Natural killer cell (primary cell): ENCODE measurements at regions not wholly inside any gene's neighbourhood (a gene's known extent, or its start where the extent isn't known, plus 50 kb on each side); places are given as distances from the start of the nearest gene placed in this dataset.

Source experiments
- ATAC-seq, 3 donors: fragments of 150-1000 bp in 2 of 3; fragments of 200-7000 bp in 1 of 3; cut with Tn5 transposase; 1 replicate in 1 of 3; 2 replicates in 2 of 3; pipeline ENCODE4 v1.10.0; 2021; ENCODE audit warnings: mild to moderate bottlenecking in 2 of 3, moderate library complexity in 2 of 3
- DNase-seq, 2 donors: peaks; one replicate each; pipeline versions ENCODE4 v3.0.0 to v3.0.0-alpha.2; 2013 to 2021; ENCODE audit warnings: mixed read lengths in 1 of 2
- H3K27ac ChIP-seq: one replicate; pipeline ENCODE4 v1.5.1; 2013; ENCODE audit warnings: mild to moderate bottlenecking, low read length
- H3K27me3 ChIP-seq: one replicate; pipeline ENCODE4 v1.6.1; 2013; ENCODE audit warnings: low read length; ENCODE audit not compliant: control insufficient read depth, insufficient read depth
- H3K36me3 ChIP-seq: one replicate; pipeline ENCODE4 v1.6.1; 2013; ENCODE audit warnings: low read length; ENCODE audit not compliant: control insufficient read depth, insufficient read depth
- H3K4me1 ChIP-seq: one replicate; pipeline ENCODE4 v1.6.1; 2013; ENCODE audit warnings: low read length; ENCODE audit not compliant: control insufficient read depth, insufficient read depth
- H3K4me3 ChIP-seq: one replicate; pipeline ENCODE4 v1.5.1; 2013; ENCODE audit warnings: low read length
- H3K9me3 ChIP-seq: one replicate; pipeline ENCODE4 v1.6.1; 2013; ENCODE audit warnings: low read length; ENCODE audit not compliant: control insufficient read depth, insufficient read depth
- H3K27ac Mint-ChIP-seq, 2 donors: one replicate each; pipeline ENCODE4 v1.8.0; 2022; ENCODE audit warnings: mild to moderate bottlenecking in 2 of 2, mixed read lengths in 2 of 2, moderate library complexity in 1 of 2
- H3K27me3 Mint-ChIP-seq, 2 donors: one replicate each; pipeline ENCODE4 v1.8.0; 2022; ENCODE audit warnings: low read depth in 2 of 2, mixed read lengths in 2 of 2
- H3K36me3 Mint-ChIP-seq: one replicate; pipeline ENCODE4 v1.8.0; 2022; ENCODE audit warnings: mixed read lengths
- H3K4me1 Mint-ChIP-seq, 2 donors: one replicate each; pipeline ENCODE4 v1.8.0; 2022; ENCODE audit warnings: mixed read lengths in 2 of 2
- H3K4me3 Mint-ChIP-seq: one replicate; pipeline ENCODE4 v1.8.0; 2022; ENCODE audit warnings: mild to moderate bottlenecking, moderate library complexity, mixed read lengths
- H3K9me3 Mint-ChIP-seq, 2 donors: one replicate each; pipeline ENCODE4 v1.8.0; 2022; ENCODE audit warnings: mixed read lengths in 2 of 2
- WGBS: methylation state at CpG from one replicate; pipeline ENCODE4 v1.1.7; 2013; ENCODE audit warnings: missing lambda C conversion rate; ENCODE audit not compliant: insufficient coverage; 5-methylcytosine and 5-hydroxymethylcytosine counted together
- intact Hi-C: fragments of 100-400 bp; cut with micrococcal nuclease; formaldehyde crosslinking; loops from one replicate; pipeline ENCODE4 v1.14.2; 2022
- TF ChIP-seq, protein P1 (sequence below): fragments of 200-600 bp; IDR thresholded peaks from one replicate; pipeline ENCODE4 v1.8.0; 2022; ENCODE audit warnings: antibody characterized with exemption

DNA sequence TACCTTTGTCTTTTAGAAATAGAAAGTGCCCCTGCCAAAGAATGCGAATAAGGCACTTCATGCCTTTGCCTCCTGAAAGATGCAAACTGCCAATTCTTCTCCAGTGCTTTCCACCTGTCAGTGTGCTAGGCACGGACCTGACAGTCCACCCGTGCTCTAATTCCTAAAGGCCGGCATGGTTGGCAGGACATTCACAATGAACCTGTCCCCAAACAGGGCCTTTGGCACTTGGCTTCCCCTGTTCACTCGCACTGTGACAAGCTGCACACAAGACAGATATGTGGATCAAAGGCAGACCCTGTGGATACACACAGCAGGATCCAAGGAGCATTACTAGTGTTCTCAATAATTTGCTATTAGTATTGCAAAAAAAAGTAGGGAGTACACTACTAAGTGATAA is 505.7 kb upstream of the AGTR1 start:
- Histone ChIP-seq H3K4me1 (no peaks in the 10 kb centered on the region), H3K27me3 (no peaks in the 10 kb centered on the region), H3K4me3 (no peak overlapping the region), H3K27ac (no peak overlapping the region), H3K36me3 (no peaks in the 10 kb centered on the region), H3K9me3 (no peaks in the 10 kb centered on the region)
- H3K9me3 Mint-ChIP-seq = peaks cover 0 to 2% of the 10 kb centered on the region in 2 donors
- no peak for ATAC-seq
- no peaks in the 10 kb centered on the region for H3K4me1 Mint-ChIP-seq
- intact Hi-C loops = no loop called here
- 85% methylated on average over 5 of the region's 5 CpGs for WGBS
- no peak overlapping the region for H3K27ac Mint-ChIP-seq
- no peaks in the 10 kb centered on the region for H3K27me3 Mint-ChIP-seq
- DNase-seq = no peak
- H3K4me3 Mint-ChIP-seq = no peak overlapping the region
- TF ChIP-seq, protein P1, sequence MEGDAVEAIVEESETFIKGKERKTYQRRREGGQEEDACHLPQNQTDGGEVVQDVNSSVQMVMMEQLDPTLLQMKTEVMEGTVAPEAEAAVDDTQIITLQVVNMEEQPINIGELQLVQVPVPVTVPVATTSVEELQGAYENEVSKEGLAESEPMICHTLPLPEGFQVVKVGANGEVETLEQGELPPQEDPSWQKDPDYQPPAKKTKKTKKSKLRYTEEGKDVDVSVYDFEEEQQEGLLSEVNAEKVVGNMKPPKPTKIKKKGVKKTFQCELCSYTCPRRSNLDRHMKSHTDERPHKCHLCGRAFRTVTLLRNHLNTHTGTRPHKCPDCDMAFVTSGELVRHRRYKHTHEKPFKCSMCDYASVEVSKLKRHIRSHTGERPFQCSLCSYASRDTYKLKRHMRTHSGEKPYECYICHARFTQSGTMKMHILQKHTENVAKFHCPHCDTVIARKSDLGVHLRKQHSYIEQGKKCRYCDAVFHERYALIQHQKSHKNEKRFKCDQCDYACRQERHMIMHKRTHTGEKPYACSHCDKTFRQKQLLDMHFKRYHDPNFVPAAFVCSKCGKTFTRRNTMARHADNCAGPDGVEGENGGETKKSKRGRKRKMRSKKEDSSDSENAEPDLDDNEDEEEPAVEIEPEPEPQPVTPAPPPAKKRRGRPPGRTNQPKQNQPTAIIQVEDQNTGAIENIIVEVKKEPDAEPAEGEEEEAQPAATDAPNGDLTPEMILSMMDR = no peak
- no peaks in the 10 kb centered on the region for H3K36me3 Mint-ChIP-seq

DNA sequence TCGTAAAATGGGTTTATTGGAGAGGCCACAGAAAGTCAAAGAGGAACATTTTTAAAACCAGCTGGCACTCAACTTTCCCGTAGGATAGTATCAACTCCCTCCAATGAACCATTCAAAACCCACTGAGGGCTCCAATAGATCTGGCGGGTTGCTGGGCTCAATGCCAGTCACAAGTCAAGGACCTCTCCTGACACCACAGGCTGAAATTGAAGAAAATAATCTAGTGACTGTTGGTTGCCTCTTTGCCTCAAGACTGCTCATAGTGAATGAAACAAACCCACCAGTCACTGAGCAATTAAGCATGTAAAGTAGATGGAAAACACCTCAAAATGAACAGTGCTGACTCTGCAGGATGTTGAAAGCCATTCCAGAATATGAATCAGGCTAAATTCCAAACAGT is 500.6 kb upstream of the AGTR1 start:
- no peak for DNase-seq
- no peak overlapping the region for H3K27ac Mint-ChIP-seq
- TF ChIP-seq, protein P1 = no peak
- Histone ChIP-seq H3K36me3 (no peaks in the 10 kb centered on the region), H3K4me1 (no peaks in the 10 kb centered on the region), H3K4me3 (no peak overlapping the region), H3K27me3 (no peaks in the 10 kb centered on the region), H3K9me3 (no peaks in the 10 kb centered on the region), H3K27ac (no peak overlapping the region)
- intact Hi-C loops = no loop called here
- H3K9me3 Mint-ChIP-seq = peaks cover 14 to 16% of the 10 kb centered on the region in 2 donors
- no peak for ATAC-seq
- WGBS = 82% methylated on average over 3 of the region's 3 CpGs
- H3K27me3 Mint-ChIP-seq = no peaks in the 10 kb centered on the region
- H3K36me3 Mint-ChIP-seq = no peaks in the 10 kb centered on the region
- H3K4me1 Mint-ChIP-seq = no peaks in the 10 kb centered on the region
- H3K4me3 Mint-ChIP-seq = no peak overlapping the region

DNA sequence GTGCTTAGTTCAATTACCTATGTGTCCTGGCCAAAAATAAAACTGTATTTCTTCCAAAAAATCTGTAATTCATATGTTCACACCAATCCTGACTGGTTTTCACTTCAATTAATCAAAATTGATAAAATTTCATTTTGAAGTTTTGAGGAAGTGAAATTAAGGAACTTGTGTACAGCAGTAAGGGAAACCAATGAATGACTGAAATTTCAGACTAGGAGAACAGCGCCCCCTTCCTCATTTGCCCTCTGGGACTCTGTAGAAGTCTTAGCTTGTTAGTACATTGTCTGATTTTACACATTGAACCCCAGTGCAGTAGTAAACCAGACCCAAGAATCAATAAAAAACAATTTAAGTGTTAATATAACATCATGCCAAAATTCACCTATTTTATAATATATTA is 495.3 kb upstream of the AGTR1 start:
- Histone ChIP-seq H3K27me3 (no peaks in the 10 kb centered on the region), H3K9me3 (no peaks in the 10 kb centered on the region), H3K4me3 (no peak overlapping the region), H3K36me3 (no peaks in the 10 kb centered on the region), H3K4me1 (no peaks in the 10 kb centered on the region), H3K27ac (no peak overlapping the region)
- no peaks in the 10 kb centered on the region for H3K27me3 Mint-ChIP-seq
- 20% methylated on average over 1 of the region's 1 CpG for WGBS
- no peaks in the 10 kb centered on the region for H3K36me3 Mint-ChIP-seq
- no peaks in the 10 kb centered on the region for H3K4me1 Mint-ChIP-seq
- DNase-seq = no peak
- ATAC-seq = no peak
- intact Hi-C loops = no loop called here
- H3K9me3 Mint-ChIP-seq = peaks cover 14 to 19% of the 10 kb centered on the region in 2 donors
- no peak overlapping the region for H3K27ac Mint-ChIP-seq
- TF ChIP-seq, protein P1 = no peak
- no peak overlapping the region for H3K4me3 Mint-ChIP-seq

DNA sequence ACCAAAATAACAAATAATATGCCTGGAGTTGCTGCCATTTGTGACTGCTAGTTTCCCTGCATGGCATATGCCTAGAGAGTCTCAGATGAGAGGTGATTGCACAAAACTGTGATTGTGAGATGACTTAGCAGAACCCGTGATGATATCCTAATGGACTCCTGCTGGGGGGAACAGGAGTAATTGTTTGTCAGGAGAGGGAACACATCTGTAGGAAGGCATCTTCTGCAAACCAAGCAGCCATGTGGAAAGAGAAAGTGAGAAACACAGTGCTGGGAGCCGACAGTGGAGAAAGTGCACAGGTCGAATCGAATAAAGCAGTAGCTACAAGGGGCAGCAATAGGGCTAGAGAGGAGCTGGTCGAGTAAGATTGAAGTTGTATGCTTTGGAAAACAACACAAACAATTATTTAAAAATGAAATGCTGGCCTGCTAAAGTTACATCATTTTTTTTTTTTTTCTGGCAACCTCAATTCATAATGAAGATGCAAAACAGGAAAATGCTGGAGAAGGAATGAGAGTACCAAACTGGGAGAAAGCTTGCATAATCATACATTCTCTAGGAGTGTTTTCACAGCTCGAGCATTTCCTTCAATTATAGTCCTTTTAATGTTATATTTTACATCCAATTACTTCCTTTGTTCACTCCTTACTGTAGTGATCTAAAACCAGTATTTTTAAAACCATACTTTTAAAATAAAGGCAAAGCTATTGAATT is 494.2 kb upstream of the AGTR1 start:
- Mint-ChIP-seq H3K27me3 (no peaks in the 10 kb centered on the region), H3K4me1 (no peaks in the 10 kb centered on the region), H3K36me3 (no peaks in the 10 kb centered on the region), H3K9me3 (peaks cover 13 to 17% of the 10 kb centered on the region in 2 donors), H3K4me3 (no peak overlapping the region), H3K27ac (no peak overlapping the region)
- Histone ChIP-seq H3K27ac (no peak overlapping the region), H3K4me3 (no peak overlapping the region), H3K9me3 (no peaks in the 10 kb centered on the region), H3K36me3 (no peaks in the 10 kb centered on the region), H3K27me3 (no peaks in the 10 kb centered on the region), H3K4me1 (no peaks in the 10 kb centered on the region)
- intact Hi-C loops = no loop called here
- no peak for DNase-seq
- no peak for ATAC-seq
- TF ChIP-seq, protein P1 = no peak
- WGBS = 93% methylated on average over 4 of the region's 6 CpGs
